Stimulated activated CD8-positive, alpha-beta memory T cell treated with anti-CD3 and anti-CD28 coated beads, Interleukin-7, amount 100 ng/mL, for 1 hour (primary cell): ENCODE measurements at regions not wholly inside any gene's neighbourhood (a gene's known extent, or its start where the extent isn't known, plus 50 kb on each side); places are given as distances from the start of the nearest gene placed in this dataset.
"Not testable (repeated sequence)": the region's sequence is repeated elsewhere in the genome, so short reads cannot be mapped to it uniquely, and the experiment has no call there.

Experiments used
- DNase-seq, 2 donors: peaks; one replicate each; pipeline ENCODE4 v3.0.0-alpha.2; 2020; ENCODE audit warnings: low read depth in 2 of 2

- not testable (repeated sequence) for DNase-seq
Measured at GRCh38 chr17:77290759-77291558, 150.2 kb downstream of the SEC14L1 start.

GRCh38 chr17:77291591-77292386 is 151.0 kb downstream of the SEC14L1 start:
- DNase-seq, result no peak

GRCh38 chr17:77294761-77295160 is 154.0 kb downstream of the SEC14L1 start:
- DNase-seq, result no peak

GRCh38 chr17:77295241-77295853 is 154.6 kb downstream of the SEC14L1 start:
- DNase-seq, result no peak

GRCh38 chr17:77296769-77297409 is 156.1 kb downstream of the SEC14L1 start:
- DNase-seq, result no peak

- DNase-seq, result no peak
Measured at GRCh38 chr17:77297693-77298666, 157.2 kb downstream of the SEC14L1 start.

- no peak for DNase-seq
Measured at GRCh38 chr17:77298811-77299210, 158.0 kb downstream of the SEC14L1 start.

- DNase-seq, result no peak
Measured at GRCh38 chr17:77299256-77300015, 158.7 kb downstream of the SEC14L1 start.

- no peak for DNase-seq
Measured at GRCh38 chr17:77300016-77300686, 159.4 kb downstream of the SEC14L1 start.

- no peak for DNase-seq
Measured at GRCh38 chr17:77301694-77302266, 161.0 kb downstream of the SEC14L1 start.

- no peak for DNase-seq
Measured at GRCh38 chr17:77302682-77303081, 161.9 kb downstream of the SEC14L1 start.

GRCh38 chr17:77303620-77304019 is 162.9 kb downstream of the SEC14L1 start:
- no peak for DNase-seq

- DNase-seq, result no peak
Measured at GRCh38 chr17:77304051-77304745, 163.4 kb downstream of the SEC14L1 start.

- DNase-seq, result no peak
Measured at GRCh38 chr17:77304746-77305473, 164.1 kb downstream of the SEC14L1 start.

GRCh38 chr17:77306048-77306789 is 165.4 kb downstream of the SEC14L1 start:
- DNase-seq, result no peak

GRCh38 chr17:77306790-77307478 is 166.2 kb downstream of the SEC14L1 start:
- no peak for DNase-seq
